ENCODE measurements at regions not wholly inside any gene's neighbourhood (a gene's known extent, or its start where the extent isn't known, plus 50 kb on each side); places are given as distances from the start of the nearest gene placed in this dataset.

- no peak overlapping the region for H3K4me3 ChIP-seq (ENCODE audit: low read length in 2 of 2)
- no peak overlapping the region for H3K27ac Mint-ChIP-seq
- H3K27ac ChIP-seq (ENCODE audit: low read depth, low read length), result no peak overlapping the region
- no peaks in the 10 kb centered on the region for H3K27me3 ChIP-seq (ENCODE audit: insufficient read depth, low read length)
- H3K4me1 ChIP-seq (ENCODE audit: insufficient read depth, low read length), result no peaks in the 10 kb centered on the region
- H3K27me3 Mint-ChIP-seq, result no peaks in the 10 kb centered on the region
- no peaks in the 10 kb centered on the region for H3K4me1 Mint-ChIP-seq
- intact Hi-C loops (cut with micrococcal nuclease), result no loop called here
- DNase-seq, result no peak
- no peaks in the 10 kb centered on the region for H3K36me3 ChIP-seq (ENCODE audit: insufficient read depth, low read length)
- no peak overlapping the region for H3K4me3 Mint-ChIP-seq
- peaks cover 0 to 21% (median 7%) of the 10 kb centered on the region in 8 donors for H3K9me3 Mint-ChIP-seq
- CTCF ChIA-PET (ENCODE audit: partially characterized antibody), result no interaction called here
- no peaks in the 10 kb centered on the region for H3K36me3 Mint-ChIP-seq
- no peaks in the 10 kb centered on the region for H3K9me3 ChIP-seq (ENCODE audit: control insufficient read depth in 1 of 2, low read length in 2 of 2)
- POLR2A ChIA-PET (ENCODE audit: partially characterized antibody), result no interaction called here
Observed at GRCh38 chr10:81570349-81570748, 304.6 kb upstream of the NRG3 start.

GRCh38 chr10:81570878-81571794 is 303.9 kb upstream of the NRG3 start:
- Mint-ChIP-seq H3K4me1 (no peaks in the 10 kb centered on the region), H3K9me3 (peaks cover 0 to 21% (median 9%) of the 10 kb centered on the region in 8 donors), H3K36me3 (no peaks in the 10 kb centered on the region), H3K4me3 (peak overlapping the region in 1 of 8 donors; percentile 39), H3K27ac (no peak overlapping the region), H3K27me3 (no peaks in the 10 kb centered on the region)
- Histone ChIP-seq H3K4me3 (ENCODE audit: low read length in 2 of 2) (no peak overlapping the region), H3K27me3 (ENCODE audit: insufficient read depth, low read length) (no peaks in the 10 kb centered on the region), H3K4me1 (ENCODE audit: insufficient read depth, low read length) (no peaks in the 10 kb centered on the region), H3K9me3 (ENCODE audit: control insufficient read depth in 1 of 2, low read length in 2 of 2) (no peaks in the 10 kb centered on the region), H3K36me3 (ENCODE audit: insufficient read depth, low read length) (no peaks in the 10 kb centered on the region), H3K27ac (ENCODE audit: low read depth, low read length) (no peak overlapping the region)
- no peak for DNase-seq
- POLR2A ChIA-PET (ENCODE audit: partially characterized antibody), result no interaction called here
- intact Hi-C loops (cut with micrococcal nuclease), result no loop called here
- CTCF ChIA-PET (ENCODE audit: partially characterized antibody), result no interaction called here

DNA sequence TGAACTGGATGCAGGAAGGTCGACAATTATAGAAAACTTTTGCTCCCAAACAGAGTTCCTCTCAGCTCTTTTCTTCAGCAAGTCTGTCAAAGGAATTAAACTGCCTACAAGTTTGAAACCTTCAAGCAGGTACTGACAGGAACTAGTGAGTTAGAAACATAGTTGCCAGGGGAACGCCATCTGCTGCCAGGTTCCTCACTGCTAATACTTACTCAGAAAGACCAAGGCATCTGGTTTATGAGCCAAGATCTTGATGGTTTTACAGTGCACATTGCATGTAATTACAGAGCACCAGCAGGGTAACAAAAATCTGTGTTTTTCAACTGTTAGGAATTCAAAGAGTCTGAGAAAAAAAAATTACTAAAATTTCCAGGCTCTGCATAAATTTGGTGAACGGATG is 300.0 kb upstream of the NRG3 start:
- CTCF ChIA-PET (ENCODE audit: partially characterized antibody), result no interaction called here
- Mint-ChIP-seq H3K27ac (no peak overlapping the region), H3K27me3 (no peaks in the 10 kb centered on the region), H3K9me3 (peaks cover 0 to 23% (median 11%) of the 10 kb centered on the region in 8 donors), H3K4me3 (no peak overlapping the region), H3K36me3 (no peaks in the 10 kb centered on the region), H3K4me1 (no peaks in the 10 kb centered on the region)
- H3K4me1 ChIP-seq (ENCODE audit: insufficient read depth, low read length), result no peaks in the 10 kb centered on the region
- no peaks in the 10 kb centered on the region for H3K9me3 ChIP-seq (ENCODE audit: control insufficient read depth in 1 of 2, low read length in 2 of 2)
- intact Hi-C loops (cut with micrococcal nuclease), result no loop called here
- no peaks in the 10 kb centered on the region for H3K36me3 ChIP-seq (ENCODE audit: insufficient read depth, low read length)
- no peak for DNase-seq
- H3K27ac ChIP-seq (ENCODE audit: low read depth, low read length), result no peak overlapping the region
- POLR2A ChIA-PET (ENCODE audit: partially characterized antibody), result no interaction called here
- no peaks in the 10 kb centered on the region for H3K27me3 ChIP-seq (ENCODE audit: insufficient read depth, low read length)
- H3K4me3 ChIP-seq (ENCODE audit: low read length in 2 of 2), result no peak overlapping the region

GRCh38 chr10:81576336-81576735 is 298.7 kb upstream of the NRG3 start:
- DNase-seq, result peak in 1 of 5 donors; percentile 14
- Mint-ChIP-seq H3K27me3 (no peaks in the 10 kb centered on the region), H3K36me3 (no peaks in the 10 kb centered on the region), H3K4me3 (no peak overlapping the region), H3K9me3 (peaks cover 2 to 23% (median 14%) of the 10 kb centered on the region in 8 donors), H3K27ac (no peak overlapping the region), H3K4me1 (no peaks in the 10 kb centered on the region)
- H3K27me3 ChIP-seq (ENCODE audit: insufficient read depth, low read length), result no peaks in the 10 kb centered on the region
- ChIA-PET CTCF (ENCODE audit: partially characterized antibody) (no interaction called here), POLR2A (ENCODE audit: partially characterized antibody) (no interaction called here)
- H3K9me3 ChIP-seq (ENCODE audit: control insufficient read depth in 1 of 2, low read length in 2 of 2), result no peaks in the 10 kb centered on the region
- H3K36me3 ChIP-seq (ENCODE audit: insufficient read depth, low read length), result no peaks in the 10 kb centered on the region
- H3K4me3 ChIP-seq (ENCODE audit: low read length in 2 of 2), result no peak overlapping the region
- H3K4me1 ChIP-seq (ENCODE audit: insufficient read depth, low read length), result no peaks in the 10 kb centered on the region
- no peak overlapping the region for H3K27ac ChIP-seq (ENCODE audit: low read depth, low read length)
- intact Hi-C loops (cut with micrococcal nuclease), result no loop called here

DNA sequence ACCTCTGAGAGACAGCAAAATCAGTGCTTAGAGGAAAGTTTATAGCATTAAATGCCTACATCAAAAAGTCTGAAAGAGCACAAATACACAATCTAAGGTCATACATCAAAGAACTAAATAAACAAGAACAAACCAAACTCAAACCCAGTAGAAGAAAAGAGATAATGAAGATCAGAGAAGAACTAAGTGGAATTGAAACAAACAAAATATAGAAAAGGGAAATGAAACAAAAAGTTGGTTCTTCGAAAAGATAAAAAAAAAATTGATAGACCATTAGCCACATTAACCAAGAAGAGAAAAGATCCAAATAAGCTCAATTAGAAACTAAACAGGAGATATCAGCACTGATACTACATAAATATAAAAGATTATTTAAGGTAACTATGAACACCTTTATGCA is 280.0 kb upstream of the NRG3 start:
- intact Hi-C loops (cut with micrococcal nuclease), result no loop called here
- no peaks in the 10 kb centered on the region for H3K27me3 Mint-ChIP-seq
- no peak overlapping the region for H3K4me3 Mint-ChIP-seq
- H3K9me3 Mint-ChIP-seq, result peaks cover 0 to 22% (median 8%) of the 10 kb centered on the region in 8 donors
- POLR2A ChIA-PET (ENCODE audit: partially characterized antibody), result no interaction called here
- H3K4me1 Mint-ChIP-seq, result no peaks in the 10 kb centered on the region
- Histone ChIP-seq H3K27me3 (ENCODE audit: insufficient read depth, low read length) (no peaks in the 10 kb centered on the region), H3K4me3 (ENCODE audit: low read length in 2 of 2) (no peak overlapping the region), H3K36me3 (ENCODE audit: insufficient read depth, low read length) (no peaks in the 10 kb centered on the region), H3K4me1 (ENCODE audit: insufficient read depth, low read length) (no peaks in the 10 kb centered on the region), H3K9me3 (ENCODE audit: control insufficient read depth in 1 of 2, low read length in 2 of 2) (no peaks in the 10 kb centered on the region), H3K27ac (ENCODE audit: low read depth, low read length) (no peak overlapping the region)
- H3K36me3 Mint-ChIP-seq, result no peaks in the 10 kb centered on the region
- DNase-seq, result no peak
- CTCF ChIA-PET (ENCODE audit: partially characterized antibody), result no interaction called here
- no peak overlapping the region for H3K27ac Mint-ChIP-seq

DNA sequence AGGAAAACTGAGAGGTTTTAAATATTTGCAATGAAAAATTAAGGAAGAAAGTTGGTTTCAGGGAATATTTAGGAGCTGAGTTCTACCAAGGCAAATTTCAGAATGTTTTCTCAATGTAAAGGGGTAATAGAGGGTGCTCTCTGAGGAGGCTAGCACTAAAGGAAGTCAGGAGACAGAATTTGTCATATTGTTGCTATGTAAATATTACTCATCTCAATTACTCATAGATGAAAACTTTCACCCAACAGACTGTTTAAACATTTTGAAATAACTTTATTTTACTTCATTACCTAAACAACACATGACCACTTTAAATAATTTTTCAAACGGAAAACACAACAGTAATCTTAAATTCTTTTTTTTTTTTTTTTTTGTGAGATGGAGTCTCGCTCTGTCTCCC is 274.8 kb upstream of the NRG3 start:
- no peaks in the 10 kb centered on the region for H3K4me1 ChIP-seq (ENCODE audit: insufficient read depth, low read length)
- no peak overlapping the region for H3K4me3 ChIP-seq (ENCODE audit: low read length in 2 of 2)
- no peaks in the 10 kb centered on the region for H3K27me3 Mint-ChIP-seq
- H3K4me3 Mint-ChIP-seq, result no peak overlapping the region
- CTCF ChIA-PET (ENCODE audit: partially characterized antibody), result no interaction called here
- no peak overlapping the region for H3K27ac ChIP-seq (ENCODE audit: low read depth, low read length)
- H3K4me1 Mint-ChIP-seq, result no peaks in the 10 kb centered on the region
- no peaks in the 10 kb centered on the region for H3K9me3 ChIP-seq (ENCODE audit: control insufficient read depth in 1 of 2, low read length in 2 of 2)
- no peak overlapping the region for H3K27ac Mint-ChIP-seq
- POLR2A ChIA-PET (ENCODE audit: partially characterized antibody), result no interaction called here
- peaks cover 0 to 12% (median 3%) of the 10 kb centered on the region in 8 donors for H3K9me3 Mint-ChIP-seq
- no peak for DNase-seq
- H3K36me3 ChIP-seq (ENCODE audit: insufficient read depth, low read length), result no peaks in the 10 kb centered on the region
- no peaks in the 10 kb centered on the region for H3K36me3 Mint-ChIP-seq
- no peaks in the 10 kb centered on the region for H3K27me3 ChIP-seq (ENCODE audit: insufficient read depth, low read length)
- intact Hi-C loops (cut with micrococcal nuclease), result no loop called here

DNA sequence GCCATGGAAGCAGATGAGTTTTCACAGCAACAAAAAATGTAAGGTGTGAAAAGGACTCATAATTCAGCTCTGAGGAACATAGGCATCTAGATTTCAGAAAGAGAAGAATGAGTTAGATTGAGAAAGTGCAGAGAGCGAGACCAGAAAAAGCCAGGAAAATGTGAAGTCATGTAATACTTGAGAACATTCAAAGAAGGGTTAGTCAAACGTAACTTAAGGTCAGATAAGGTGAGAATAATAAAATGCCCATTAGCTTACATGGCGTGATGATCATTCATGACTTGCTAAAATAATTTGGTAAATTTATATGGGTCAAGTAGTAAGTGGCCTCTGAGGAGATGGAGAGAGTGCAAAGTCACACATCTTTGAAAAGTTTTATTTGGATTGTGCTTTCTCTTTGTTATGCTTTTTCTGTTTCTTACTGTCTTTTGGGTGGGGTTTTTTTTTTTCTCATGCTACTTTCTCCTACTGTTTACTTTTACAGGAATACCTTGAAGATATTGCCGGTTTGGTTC is 271.8 kb upstream of the NRG3 start:
- H3K36me3 Mint-ChIP-seq, result no peaks in the 10 kb centered on the region
- intact Hi-C loops (cut with micrococcal nuclease), result no loop called here
- Histone ChIP-seq H3K4me1 (ENCODE audit: insufficient read depth, low read length) (no peaks in the 10 kb centered on the region), H3K27me3 (ENCODE audit: insufficient read depth, low read length) (no peaks in the 10 kb centered on the region), H3K9me3 (ENCODE audit: control insufficient read depth in 1 of 2, low read length in 2 of 2) (no peaks in the 10 kb centered on the region), H3K36me3 (ENCODE audit: insufficient read depth, low read length) (no peaks in the 10 kb centered on the region), H3K4me3 (ENCODE audit: low read length in 2 of 2) (no peak overlapping the region), H3K27ac (ENCODE audit: low read depth, low read length) (no peak overlapping the region)
- ChIA-PET POLR2A (ENCODE audit: partially characterized antibody) (no interaction called here), CTCF (ENCODE audit: partially characterized antibody) (no interaction called here)
- H3K4me1 Mint-ChIP-seq, result no peaks in the 10 kb centered on the region
- no peak overlapping the region for H3K27ac Mint-ChIP-seq
- peaks cover 0 to 9% (median 5%) of the 10 kb centered on the region in 8 donors for H3K9me3 Mint-ChIP-seq
- DNase-seq, result no peak
- no peaks in the 10 kb centered on the region for H3K27me3 Mint-ChIP-seq
- H3K4me3 Mint-ChIP-seq, result no peak overlapping the region
